Pulmonary artery endothelial cell (primary cell): ENCODE measurements at regions not wholly inside any gene's neighbourhood (a gene's known extent, or its start where the extent isn't known, plus 50 kb on each side); places are given as distances from the start of the nearest gene placed in this dataset.
"Not testable (repeated sequence)": the region's sequence is repeated elsewhere in the genome, so short reads cannot be mapped to it uniquely, and the experiment has no call there.

Experiments used
- DNase-seq: peaks from one replicate; pipeline ENCODE4 v3.0.0-alpha.2; 2011; ENCODE audit warnings: low read depth, low spot score

DNA sequence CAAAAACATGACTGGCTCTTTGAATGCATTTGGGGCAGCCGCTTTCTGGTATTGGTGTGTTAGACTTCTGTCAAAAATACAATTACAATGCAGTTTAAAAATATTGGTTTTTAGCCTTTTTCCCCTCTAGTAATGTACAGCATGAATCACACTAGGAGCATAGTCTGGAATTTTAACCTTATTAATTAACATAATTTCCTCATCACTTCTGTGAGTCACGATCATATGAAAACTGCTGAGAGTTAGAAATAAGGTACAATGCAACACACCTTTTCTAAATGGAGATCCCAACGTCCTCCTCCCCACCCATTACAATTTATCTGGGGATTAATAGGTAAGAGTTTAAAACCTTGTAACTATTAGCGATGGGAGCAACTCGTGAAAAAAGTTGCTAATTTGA is 297.1 kb upstream of the RIMS1 start:
- no peak for DNase-seq

DNA sequence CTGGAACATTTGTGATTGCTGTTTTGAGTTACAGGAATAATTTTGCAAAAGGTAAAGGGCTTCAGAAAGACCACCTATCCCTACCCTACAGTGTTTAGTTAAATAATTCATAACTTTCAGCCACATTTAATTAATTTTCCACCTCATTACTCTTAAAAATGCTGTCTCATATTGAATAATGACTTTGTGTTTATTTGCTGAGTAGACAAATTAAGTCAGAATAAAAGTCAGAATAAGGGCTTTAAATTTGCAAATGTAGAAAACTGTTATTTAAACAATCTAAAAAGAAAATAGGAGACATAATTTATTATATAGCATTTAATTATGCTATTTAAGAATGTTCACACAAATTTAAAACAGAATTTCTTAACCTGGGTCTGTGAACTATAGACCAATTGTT is 293.7 kb upstream of the RIMS1 start:
- no peak for DNase-seq

DNA sequence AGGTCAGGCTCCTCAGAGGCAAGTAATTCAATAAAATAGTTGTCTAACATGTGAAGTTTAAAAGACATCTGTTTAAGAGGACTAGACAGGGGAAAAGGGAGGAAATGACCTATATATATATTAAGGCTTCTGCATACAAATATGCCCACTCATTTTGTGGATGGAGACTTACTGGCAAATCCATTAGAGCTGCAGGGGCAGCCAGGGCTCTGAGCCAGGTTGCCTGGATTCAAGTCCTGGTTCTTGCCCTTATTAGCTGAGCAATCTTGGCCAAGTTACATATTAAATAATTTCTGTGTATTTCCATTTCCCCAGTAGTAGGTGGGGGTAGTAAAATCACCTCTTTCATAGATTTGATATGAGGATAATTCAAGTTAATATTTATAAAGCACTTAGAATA is 287.0 kb upstream of the RIMS1 start:
- no peak for DNase-seq

DNA sequence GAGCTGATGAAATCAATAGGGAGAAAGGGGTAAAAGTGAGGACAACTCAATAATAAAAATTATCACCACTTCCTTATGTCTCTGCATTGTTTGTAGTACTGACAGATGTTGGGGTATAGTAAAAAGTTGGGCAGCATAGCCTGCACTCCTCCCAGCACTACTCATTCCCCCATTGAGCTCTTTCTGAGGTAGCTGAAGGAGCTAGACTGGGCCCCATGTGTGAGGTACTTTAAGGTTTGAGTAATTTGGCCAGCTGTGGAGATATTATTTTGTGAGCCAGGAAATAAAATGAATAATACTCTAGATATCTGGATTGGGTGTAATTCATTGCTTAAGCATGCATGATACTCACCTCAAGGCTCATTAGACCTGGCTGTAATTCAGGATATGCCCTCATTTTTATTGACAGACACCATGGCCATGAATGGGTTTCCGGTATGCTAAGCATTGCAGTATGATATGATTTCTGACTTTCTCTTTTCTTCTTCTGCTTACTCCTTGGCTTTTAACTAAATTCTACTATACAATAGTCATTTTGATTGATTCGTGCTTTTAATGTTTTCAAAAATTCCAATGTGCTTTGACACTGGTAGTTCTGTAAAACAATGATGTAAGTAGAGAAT is 283.9 kb upstream of the RIMS1 start:
- no peak for DNase-seq

DNA sequence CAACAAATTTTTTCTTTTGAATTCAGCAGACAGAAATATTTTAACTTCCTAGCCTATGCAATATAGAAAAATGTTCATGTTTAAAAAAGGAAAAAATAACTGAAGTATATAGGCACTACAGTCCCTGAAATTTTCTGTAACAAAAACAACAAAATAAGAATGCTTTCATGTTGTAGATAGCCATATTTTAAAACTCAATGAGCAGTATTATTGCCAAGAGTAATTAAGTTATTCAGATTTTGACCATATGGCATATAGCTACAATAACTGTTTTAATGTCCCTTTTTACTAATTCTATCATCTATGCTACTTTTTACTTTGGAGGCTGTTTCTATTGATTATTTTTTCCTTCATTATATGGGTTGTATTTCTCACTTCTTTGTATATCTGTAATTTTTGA is 283.3 kb upstream of the RIMS1 start:
- no peak for DNase-seq

DNA sequence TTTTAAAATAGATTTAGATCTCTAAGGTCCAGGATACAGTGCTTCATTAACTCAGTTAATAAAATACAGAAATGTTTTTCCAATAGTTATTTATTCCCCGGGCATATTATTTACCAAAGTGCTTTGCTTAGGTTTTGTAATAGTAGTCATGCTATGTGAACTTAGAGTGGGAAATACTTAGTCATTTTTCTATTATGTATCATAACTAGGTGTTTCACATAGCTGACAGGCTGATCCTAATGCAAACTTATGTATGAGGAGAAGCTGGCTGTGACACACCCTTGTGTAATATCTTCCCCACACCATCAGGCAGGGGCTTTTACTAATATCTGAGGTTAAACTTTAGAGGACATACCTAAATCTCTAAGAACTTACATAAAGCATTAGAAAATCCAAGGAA is 277.7 kb upstream of the RIMS1 start:
- DNase-seq: no peak

DNA sequence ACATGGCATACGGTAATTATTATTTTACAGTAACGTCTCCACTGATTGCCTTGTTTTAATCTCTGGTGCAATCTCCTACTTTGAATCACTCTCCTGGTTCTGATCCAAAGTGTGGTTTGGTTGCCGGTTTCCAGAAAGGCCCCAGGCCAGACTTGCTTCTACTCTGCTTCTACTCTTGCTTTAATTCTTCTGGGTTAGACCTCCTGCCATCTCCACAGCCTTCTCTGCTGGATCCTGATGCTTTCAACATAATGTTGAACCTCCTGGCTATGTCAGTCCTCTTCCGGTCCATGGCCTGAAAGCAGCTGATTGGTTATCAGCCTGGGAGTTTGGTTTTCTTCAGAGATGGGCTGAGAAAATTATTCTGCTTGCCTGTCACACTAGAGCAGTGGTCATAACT is 266.5 kb upstream of the RIMS1 start:
- no peak for DNase-seq

DNA sequence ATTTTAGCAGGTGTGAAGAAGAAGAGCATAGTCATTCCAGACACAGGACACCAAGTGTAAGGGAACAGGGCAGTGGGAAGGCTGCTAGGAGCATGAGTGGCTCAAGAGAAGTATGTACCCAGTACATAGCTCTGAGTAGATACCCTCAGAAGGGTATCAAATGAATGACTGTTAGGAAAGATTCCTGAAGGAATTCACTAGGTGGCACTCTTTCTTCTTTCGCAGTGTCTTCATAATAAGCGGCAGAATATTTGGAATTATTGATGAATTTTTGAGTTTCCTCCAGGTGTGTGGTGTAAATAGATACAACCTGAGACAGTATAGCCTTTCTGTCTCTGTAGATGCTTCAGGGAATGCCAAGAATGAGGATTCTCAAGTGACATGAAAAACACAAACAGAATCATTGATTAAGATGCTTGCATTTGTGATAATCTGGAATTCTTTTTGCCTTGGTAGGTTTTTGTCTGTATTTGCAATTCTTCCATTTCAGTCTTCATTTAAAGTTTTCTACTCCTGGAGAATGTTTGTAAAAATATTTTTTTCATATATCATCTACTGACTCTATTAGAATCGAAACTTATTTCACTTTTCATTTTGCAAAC is 264.3 kb upstream of the RIMS1 start:
- no peak for DNase-seq

DNA sequence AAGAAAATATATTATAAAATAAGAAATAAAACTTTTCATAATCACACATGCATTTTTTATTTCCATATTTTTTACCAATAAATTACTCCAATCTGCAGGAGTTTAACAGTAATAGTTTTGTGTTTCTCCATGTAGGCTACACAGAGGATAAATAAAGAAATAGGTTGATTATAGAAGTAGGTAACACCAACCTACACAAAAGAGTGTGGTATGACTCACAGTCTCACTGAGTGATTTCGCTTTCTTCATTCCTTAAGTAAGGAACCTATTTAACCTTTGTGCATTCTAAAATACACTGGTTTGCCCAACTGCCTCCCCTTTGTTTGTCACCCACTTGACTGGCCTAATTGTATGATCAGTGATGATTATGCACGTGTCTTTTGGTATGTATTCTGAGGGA is 244.2 kb upstream of the RIMS1 start:
- no peak for DNase-seq

DNA sequence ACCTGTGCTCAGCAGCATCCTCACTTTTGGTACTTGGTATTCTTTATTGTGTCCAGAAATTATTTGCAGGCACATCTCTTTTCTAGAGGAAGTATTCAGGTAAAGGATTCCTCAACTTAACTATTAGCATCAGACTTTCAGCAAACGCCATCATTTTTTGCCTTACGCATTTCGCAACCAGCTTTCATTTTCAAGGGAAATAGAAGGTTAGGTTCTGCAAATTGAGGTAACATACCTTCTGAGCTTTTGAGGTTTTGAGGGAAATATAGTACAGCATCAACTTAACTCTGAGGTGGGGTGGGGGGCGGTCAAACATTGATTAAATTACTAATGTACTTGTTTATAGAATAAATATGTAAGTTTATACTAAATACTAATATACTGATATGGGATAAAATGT is 243.6 kb upstream of the RIMS1 start:
- DNase-seq: no peak

DNA sequence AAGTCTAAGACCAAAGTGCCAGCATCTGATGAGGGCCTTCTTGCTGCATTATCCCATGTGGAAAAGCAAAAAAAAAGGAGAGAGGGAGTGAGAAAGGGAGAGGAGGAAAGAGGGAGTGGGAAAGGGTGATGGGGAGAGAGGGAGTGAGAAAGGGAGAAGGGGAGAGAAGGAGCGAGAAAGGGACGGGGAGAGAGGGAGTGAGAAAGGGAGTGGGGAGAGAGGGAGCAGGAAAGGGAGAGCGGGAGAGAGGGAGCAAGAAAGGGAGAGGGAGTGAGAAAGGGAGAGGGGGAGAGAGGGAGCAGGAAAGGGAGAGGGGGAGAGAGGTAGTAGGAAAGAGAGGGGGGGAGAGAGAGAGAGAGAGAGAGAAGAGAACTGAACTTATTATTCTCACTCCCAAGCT is 241.1 kb upstream of the RIMS1 start:
- no peak for DNase-seq

DNA sequence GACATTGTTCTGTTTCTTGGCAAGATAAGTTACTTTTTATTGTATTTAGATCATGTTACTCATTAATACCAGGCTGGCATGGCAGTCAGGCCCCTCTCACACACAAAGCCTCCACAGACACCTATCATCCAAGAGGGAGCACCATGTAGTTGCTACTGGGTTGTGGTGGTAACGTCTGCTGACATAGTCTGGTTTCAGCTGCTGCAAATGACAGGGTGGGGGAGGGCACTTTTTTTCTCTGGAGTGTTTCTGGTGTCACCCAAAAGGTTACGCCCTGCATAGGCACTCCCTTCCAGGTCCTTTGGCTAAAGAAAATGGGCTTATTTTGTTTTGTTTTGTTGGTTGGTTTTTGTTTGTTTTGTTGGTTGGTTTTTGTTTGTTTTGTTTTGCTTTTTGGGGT is 236.4 kb upstream of the RIMS1 start:
- DNase-seq: no peak

DNA sequence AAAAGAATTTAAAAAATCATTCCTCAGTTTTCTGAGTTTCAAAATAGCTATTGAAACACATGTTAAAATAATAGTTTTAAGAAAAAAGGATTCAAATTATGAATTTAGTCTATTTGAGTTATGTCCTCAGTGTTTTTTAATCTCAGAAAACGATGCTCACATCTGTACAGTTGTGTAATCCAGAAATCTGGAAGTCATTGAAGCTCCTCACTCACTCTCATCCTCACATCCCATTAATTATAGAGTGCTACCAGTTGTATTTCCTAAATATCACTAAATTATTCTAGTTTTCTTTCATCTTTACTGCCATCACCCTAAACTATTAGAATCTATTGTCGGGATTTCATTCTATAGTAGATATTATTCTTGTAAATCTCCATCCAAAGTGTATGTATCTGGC is 234.7 kb upstream of the RIMS1 start:
- DNase-seq: no peak

DNA sequence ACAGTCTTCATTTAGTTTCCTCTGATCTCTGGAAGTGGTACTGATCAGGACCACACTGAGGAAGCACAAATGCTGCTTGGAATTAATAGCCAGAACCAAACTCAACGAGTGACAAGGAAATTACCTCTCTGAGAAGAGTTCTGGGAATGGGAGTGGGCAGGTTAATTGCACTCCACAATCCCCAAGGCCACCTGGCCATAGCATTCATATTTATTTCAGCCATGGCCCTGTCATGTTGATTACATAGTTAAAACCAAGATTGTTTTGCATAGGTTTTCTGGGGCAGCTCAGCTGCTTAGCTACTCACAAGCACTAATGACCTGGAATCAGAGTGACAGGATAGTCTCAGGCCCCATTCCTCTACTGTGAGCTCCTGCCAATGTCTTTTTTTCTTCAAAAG is 230.2 kb upstream of the RIMS1 start:
- no peak for DNase-seq

DNA sequence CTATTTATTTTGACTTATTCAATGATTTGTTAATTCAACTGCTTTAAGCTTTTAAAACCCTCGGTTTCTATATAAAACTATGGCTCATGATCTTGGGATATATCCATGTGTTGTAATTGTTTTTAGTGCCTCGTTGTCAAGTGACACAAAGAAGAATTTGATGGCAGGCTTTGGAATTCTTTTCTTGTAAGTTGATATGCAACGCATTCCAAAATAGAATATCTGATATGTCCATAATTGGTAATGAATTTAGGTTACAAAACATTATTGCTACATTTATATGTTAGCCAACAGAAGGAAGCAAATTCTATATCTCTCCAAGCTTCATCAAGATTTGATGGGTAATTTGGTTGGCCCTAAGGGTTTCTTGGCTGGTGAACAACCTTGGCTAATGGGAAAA is 220.4 kb upstream of the RIMS1 start:
- DNase-seq: no peak

DNA sequence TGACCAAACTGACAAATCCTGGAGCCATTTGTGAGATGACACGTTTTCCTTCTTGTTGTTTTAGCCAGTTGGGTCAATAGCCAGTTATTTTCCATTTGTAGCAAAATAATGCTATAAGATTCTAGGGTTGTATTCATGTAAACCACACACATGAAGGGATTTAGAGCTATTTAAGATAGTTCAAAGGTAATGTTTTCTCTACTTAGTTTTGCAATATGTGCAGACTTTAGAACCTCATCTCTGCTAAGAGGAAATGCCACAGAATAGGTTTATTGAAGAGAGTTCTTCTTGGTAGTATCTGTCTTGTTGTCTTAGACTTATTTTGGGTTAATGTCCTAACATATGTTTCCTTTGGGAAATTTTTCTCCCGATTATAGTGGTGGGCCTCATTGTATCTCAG is 213.5 kb upstream of the RIMS1 start:
- no peak for DNase-seq

DNA sequence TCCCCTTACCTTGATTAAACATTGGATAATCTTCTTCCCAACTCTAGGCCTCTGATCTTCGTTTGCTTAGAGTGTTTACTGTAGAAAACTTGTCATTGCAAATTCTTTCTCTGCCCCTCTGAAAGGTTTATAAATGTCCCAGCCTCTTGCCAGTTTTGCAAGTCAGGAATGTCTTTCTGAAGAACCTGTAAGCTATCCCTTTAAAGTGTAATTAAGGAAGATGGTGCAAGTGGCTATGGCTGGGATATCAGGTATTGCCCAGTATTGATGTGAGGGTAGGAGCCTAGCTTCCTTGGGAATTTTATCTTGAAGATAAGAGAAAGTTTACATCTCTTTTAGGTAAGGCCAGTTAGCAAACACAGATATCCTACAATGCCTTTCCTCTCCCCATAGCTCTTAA is 211.0 kb upstream of the RIMS1 start:
- DNase-seq: no peak

DNA sequence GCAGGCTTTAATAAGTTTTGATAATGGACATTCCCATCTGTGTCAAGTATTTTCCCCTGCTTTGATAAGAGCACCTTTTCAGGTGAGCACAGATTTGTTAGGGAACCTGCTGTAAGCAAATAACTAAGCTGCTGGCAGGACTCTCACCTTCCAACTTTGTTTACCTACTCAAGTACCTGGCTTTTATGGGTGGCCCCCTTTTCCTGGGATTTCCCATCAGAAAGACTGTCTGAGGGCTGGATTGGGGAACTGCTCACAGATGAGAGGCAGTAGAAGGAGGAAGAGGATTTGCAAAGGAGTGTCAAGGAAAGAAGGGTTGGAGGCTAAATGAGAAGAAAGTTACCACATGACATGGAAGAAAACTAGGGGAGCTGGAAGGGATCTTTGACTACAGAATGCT is 210.1 kb upstream of the RIMS1 start:
- DNase-seq: no peak

DNA sequence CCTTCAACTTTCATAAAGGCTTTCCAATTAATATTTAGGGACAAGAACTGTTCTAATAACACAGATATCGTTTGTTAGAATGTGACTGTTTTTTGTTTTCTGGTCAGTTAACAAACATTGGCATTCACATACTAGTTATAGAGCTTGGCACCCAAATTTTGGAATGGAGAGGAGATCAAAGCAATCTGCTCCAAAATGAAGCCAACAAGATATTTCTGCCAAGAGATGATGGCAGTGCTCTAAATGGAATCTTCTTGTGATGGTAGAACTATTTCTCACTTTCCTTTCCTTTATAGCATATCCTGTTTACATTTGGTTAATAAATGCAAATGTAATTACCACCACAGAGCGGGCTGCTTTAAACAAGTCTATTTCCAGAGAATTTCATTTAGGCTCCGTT is 208.3 kb upstream of the RIMS1 start:
- no peak for DNase-seq

DNA sequence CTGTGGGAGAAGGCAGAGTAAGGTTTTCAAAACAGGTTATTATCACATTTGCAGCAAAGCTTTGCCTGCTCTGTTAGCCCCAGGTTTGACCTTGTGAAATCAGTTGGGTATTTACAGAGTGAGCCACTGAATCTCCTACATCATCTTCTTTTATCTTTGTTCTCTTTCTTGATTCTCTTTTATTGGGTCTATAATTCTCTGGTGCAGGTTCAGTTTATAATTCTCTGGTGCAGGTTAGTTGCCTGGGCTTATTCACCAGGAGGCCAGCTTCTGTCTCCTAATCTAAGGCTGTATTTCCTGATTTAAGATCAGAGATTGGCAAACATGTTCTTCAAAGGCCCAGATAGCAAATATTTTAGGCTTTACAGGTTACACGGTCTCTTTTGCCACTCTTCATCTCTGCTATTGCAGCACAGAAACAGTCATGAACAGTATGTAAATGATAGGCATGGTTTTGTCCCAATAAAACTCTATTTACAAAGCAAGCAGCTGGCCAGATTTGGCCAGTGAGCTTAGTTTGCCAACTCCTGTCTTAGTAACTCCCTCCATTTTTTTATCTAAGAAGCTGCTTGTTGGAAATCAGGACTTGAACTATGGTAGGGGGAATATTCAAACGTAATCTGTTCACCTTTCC is 205.0 kb upstream of the RIMS1 start:
- no peak for DNase-seq

DNA sequence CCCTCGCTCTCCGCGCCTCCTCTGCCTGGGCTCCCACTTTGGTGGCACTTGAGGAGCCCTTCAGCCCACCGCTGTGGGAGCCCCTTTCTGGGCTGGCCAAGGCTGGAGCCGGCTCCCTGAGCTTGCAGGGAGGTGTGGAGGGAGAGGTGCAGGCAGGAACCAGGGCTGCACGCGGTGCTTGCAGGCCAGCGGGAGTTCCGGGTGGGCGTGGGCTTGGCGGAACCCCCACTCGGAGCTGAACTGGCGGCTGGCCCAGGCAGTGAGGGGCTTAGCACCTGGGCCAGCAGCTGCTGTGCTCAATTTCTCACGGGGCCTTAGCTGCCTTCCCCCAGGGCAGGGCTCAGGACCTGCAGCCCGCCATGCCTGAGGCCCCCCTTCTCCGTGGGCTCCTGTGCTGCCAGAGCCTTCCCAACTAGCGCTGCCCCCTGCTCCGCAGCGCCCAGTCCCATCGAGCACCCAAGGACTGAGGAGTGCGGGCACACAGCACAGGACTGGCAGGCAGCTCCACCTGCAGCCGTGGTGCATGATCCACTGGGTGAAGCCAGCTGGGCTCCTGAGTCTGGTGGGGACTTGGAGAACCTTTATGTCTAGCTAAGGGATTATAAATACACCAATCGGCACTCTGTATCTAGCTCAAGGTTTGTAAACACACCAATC is 200.2 kb upstream of the RIMS1 start:
- DNase-seq: not testable (repeated sequence)

DNA sequence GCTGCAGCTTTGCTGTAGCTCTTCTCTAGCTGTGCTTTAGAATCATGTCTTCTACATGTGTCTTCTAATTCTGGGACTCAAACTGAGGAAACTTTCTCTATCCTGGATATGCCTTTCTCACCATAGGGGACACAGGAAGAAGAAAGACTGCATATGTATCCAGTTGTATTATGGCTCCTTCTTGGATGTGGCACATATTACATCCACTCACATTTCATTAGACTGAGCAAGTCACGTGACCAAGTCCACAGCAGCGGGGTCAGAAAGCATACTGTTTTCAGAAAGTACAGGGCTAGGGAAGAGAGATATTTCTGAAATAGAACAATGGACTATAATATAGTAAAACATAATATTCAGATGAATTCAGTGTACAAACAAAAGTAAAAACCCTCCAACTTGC is 187.6 kb upstream of the RIMS1 start:
- DNase-seq: no peak

DNA sequence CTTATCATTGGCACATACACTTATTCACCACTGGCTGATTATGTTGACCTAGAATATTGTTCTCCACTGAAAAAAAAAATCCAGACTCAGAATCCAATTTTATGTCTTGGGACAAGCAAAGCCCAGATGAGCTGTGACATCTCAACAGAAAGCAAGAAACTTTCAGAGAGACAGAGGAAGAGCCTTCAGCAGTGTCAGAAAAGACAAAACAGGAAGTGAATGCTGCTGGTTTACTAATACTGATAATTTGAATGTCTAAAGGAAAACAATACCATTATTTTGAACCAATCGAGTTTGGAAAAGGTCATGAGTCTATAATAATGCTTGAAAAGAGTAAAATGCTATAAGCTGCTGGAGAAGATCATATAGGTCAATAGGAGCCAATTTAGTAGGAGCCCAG is 179.8 kb upstream of the RIMS1 start:
- DNase-seq: no peak
